ENCODE measurements at regions not wholly inside any gene's neighbourhood (a gene's known extent, or its start where the extent isn't known, plus 50 kb on each side); places are given as distances from the start of the nearest gene placed in this dataset.

- no peaks in the 10 kb centered on the region for H3K79me2 ChIP-seq (ENCODE audit: control insufficient read depth, insufficient read depth, low read length)
- no peak overlapping the region for H3K4me3 ChIP-seq
- BruUV-seq (replicated peaks): no TSS peak
- FAIRE-seq (no peak), ATAC-seq (no peak), DNase-seq (ENCODE audit: extremely low read depth in 1 of 4, low spot score in 3 of 4) (no peak)
- H3K9me3 ChIP-seq (replicated peaks; ENCODE audit: control insufficient read depth, insufficient read depth, low read depth, low read length): no peaks in the 10 kb centered on the region
- no peak overlapping the region for H3K4me2 ChIP-seq (ENCODE audit: insufficient read depth, low read length)
- intact Hi-C loops (cut with micrococcal nuclease) (no loop called here), in situ Hi-C loops (cut with MboI) (no loop called here)
- H3K36me3 ChIP-seq (ENCODE audit: control insufficient read depth, insufficient read depth, low read length): no peaks in the 10 kb centered on the region
- ChIA-PET POLR2A (no interaction called here), CTCF (ENCODE audit: low intra/inter-chr PET ratio) (no interaction called here)
- no peaks in the 10 kb centered on the region for H3K4me1 ChIP-seq (replicated peaks in 1 of 2; ENCODE audit: control insufficient read depth in 2 of 2, insufficient read depth in 2 of 2, low read length in 2 of 2)
- WGBS (ENCODE audit: insufficient coverage, low coverage, missing lambda C conversion rate): 0% methylated on average over 3 of the region's 3 CpGs
- H3K27me3 ChIP-seq (ENCODE audit: control insufficient read depth in 2 of 2, insufficient read depth in 2 of 2, low read length in 2 of 2): no peaks in the 10 kb centered on the region
- H2AFZ ChIP-seq (ENCODE audit: low read depth, low read length): no peak overlapping the region
- no peaks in the 10 kb centered on the region for H3K9me1 ChIP-seq (ENCODE audit: control insufficient read depth, insufficient read depth, low read length)
- no peak overlapping the region for H3K9ac ChIP-seq (ENCODE audit: insufficient read depth in 1 of 2, low read depth in 2 of 2, low read length in 2 of 2)
- no peak for TF ChIP-seq SIRT6 (IDR thresholded peaks at IDR 0.05; ENCODE audit: low read depth, low read length)
- no peaks in the 10 kb centered on the region for H4K20me1 ChIP-seq (replicated peaks; ENCODE audit: control insufficient read depth, insufficient read depth, low read length)
- H3K27ac ChIP-seq (ENCODE audit: extremely low read depth, low read depth, low read length): no peak overlapping the region
Observed at GRCh38 chr7:15784694-15785030, 98.2 kb upstream of the MEOX2 start.

- no peaks in the 10 kb centered on the region for H3K4me1 ChIP-seq (replicated peaks in 1 of 2; ENCODE audit: control insufficient read depth in 2 of 2, insufficient read depth in 2 of 2, low read length in 2 of 2)
- no peaks in the 10 kb centered on the region for H3K9me1 ChIP-seq (ENCODE audit: control insufficient read depth, insufficient read depth, low read length)
- H3K27ac ChIP-seq (ENCODE audit: extremely low read depth, low read depth, low read length): no peak overlapping the region
- H2AFZ ChIP-seq (ENCODE audit: low read depth, low read length): no peak overlapping the region
- ATAC-seq (no peak), DNase-seq (ENCODE audit: extremely low read depth in 1 of 4, low spot score in 3 of 4) (no peak), FAIRE-seq (no peak)
- H4K20me1 ChIP-seq (replicated peaks; ENCODE audit: control insufficient read depth, insufficient read depth, low read length): no peaks in the 10 kb centered on the region
- no TSS peak for BruUV-seq (replicated peaks)
- WGBS (ENCODE audit: insufficient coverage, low coverage, missing lambda C conversion rate): 0% methylated on average over 1 of the region's 1 CpG
- ChIA-PET CTCF (ENCODE audit: low intra/inter-chr PET ratio) (no interaction called here), POLR2A (no interaction called here)
- no peaks in the 10 kb centered on the region for H3K79me2 ChIP-seq (ENCODE audit: control insufficient read depth, insufficient read depth, low read length)
- no peak overlapping the region for H3K4me3 ChIP-seq
- H3K27me3 ChIP-seq (ENCODE audit: control insufficient read depth in 2 of 2, insufficient read depth in 2 of 2, low read length in 2 of 2): no peaks in the 10 kb centered on the region
- intact Hi-C loops (cut with micrococcal nuclease) (no loop called here), in situ Hi-C loops (cut with MboI) (no loop called here)
- no peaks in the 10 kb centered on the region for H3K9me3 ChIP-seq (replicated peaks; ENCODE audit: control insufficient read depth, insufficient read depth, low read depth, low read length)
- H3K4me2 ChIP-seq (ENCODE audit: insufficient read depth, low read length): no peak overlapping the region
- H3K9ac ChIP-seq (ENCODE audit: insufficient read depth in 1 of 2, low read depth in 2 of 2, low read length in 2 of 2): no peak overlapping the region
- H3K36me3 ChIP-seq (ENCODE audit: control insufficient read depth, insufficient read depth, low read length): no peaks in the 10 kb centered on the region
- TF ChIP-seq JUN (IDR thresholded peaks at IDR 0.05; ENCODE audit: borderline replicate concordance, low read depth, low read length): no peak
- TF ChIP-seq JUN (CRISPR knock-in tag; IDR thresholded peaks at IDR 0.05; ENCODE audit: borderline replicate concordance): no peak
- TF ChIP-seq USF1 (CRISPR knock-in tag; IDR thresholded peaks at IDR 0.05): no peak
- TF ChIP-seq CBFA2T2 (conservative IDR thresholded peaks at IDR 0.05): no peak
- TF ChIP-seq PRMT5 (CRISPR knock-in tag; IDR thresholded peaks at IDR 0.05): no peak
- TF ChIP-seq HDAC3 (IDR thresholded peaks at IDR 0.05; ENCODE audit: borderline replicate concordance, partially characterized antibody): no peak
- no peak for TF ChIP-seq MEF2D (tag; conservative IDR thresholded peaks at IDR 0.05; ENCODE audit: low read depth)
- TF ChIP-seq C11orf30 (IDR thresholded peaks at IDR 0.05; ENCODE audit: low read depth): no peak
- TF ChIP-seq ZNF12 (CRISPR knock-in tag; IDR thresholded peaks at IDR 0.05): no peak
- no peak for TF ChIP-seq GATAD2A (IDR thresholded peaks at IDR 0.05)
- TF ChIP-seq SAFB2 (IDR thresholded peaks at IDR 0.05; ENCODE audit: borderline replicate concordance, low read depth, low read length, severe bottlenecking): no peak
- no peak for TF ChIP-seq E2F8 (IDR thresholded peaks at IDR 0.05; ENCODE audit: low read depth, partially characterized antibody)
Observed at GRCh38 chr7:15783987-15784693, 97.7 kb upstream of the MEOX2 start.
